DMS53 treated with DMSO at 0.1 percent for 48 hours (cell line): ENCODE measurements at regions not wholly inside any gene's neighbourhood (a gene's known extent, or its start where the extent isn't known, plus 50 kb on each side); places are given as distances from the start of the nearest gene placed in this dataset.
A peak's percentile ranks its signal among the peaks of the same experiment; 100 is the strongest.

Experiments used
- DNase-seq: peaks from one replicate; lab custom pipeline; 2025; ENCODE audit not compliant: unreplicated experiment; lab: John Stamatoyannopoulos, UW

DNA sequence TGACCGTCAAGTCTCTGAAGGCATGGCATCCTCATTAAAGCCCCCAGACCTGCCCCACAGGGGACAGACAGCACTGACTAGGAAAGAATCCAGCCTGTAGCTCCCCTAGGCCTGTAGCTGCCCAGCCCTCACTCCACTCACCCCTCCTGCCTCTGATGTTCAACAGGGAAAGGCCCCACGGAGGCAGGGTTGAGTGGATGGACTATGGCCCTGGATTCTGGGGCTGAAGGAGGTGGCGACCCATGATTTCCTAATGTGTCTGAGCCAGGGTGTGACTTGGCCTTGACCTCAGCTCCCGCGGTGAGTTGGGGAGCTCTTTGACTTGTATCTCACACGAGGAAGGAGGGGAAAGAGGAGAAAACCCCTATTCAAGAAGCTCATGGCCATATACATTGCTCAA, 238.5 kb upstream of the CSF3R start:
- no peak for DNase-seq

GRCh38 chr1:36717431-36717830, 234.7 kb upstream of the CSF3R start:
- DNase-seq = no peak

GRCh38 chr1:36715797-36716196, 233.1 kb upstream of the CSF3R start:
- DNase-seq = no peak

- no peak for DNase-seq
These were observed 231.6 kb upstream of the CSF3R start for GRCh38 chr1:36714301-36714700.

- DNase-seq = no peak
These were observed 228.8 kb upstream of the CSF3R start for GRCh38 chr1:36711480-36711879.

GRCh38 chr1:36710951-36711350, 228.2 kb upstream of the CSF3R start:
- no peak for DNase-seq

DNA sequence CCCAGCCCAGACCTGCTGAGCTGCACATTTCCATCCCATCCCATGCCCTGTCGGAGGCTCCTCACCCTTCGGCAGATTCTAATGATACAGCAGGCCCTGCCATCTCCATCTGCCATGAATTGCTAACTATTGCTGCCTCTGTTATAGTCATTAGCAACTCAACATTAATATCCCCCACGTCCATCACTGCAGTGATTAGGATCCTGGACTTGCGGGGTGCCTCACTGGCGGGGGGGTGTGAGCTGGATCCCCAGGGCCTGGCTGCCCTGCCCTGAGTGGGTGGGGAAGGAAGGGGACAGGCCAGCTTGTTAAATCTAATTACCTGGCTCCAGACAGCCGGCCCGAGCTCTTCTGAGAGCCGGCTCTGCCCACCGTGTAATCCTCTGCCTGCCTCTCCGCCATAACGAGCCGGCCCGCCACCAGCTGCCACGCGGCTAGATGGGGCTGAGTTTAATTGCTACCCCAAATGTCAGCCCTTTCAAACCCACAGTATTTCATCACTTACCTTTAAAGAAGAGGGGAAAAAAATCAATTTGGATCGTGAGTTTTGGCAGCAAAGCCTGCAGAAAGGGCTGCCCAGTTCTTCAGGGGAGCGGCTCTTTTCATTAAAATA, 227.3 kb upstream of the CSF3R start:
- no peak for DNase-seq

DNA sequence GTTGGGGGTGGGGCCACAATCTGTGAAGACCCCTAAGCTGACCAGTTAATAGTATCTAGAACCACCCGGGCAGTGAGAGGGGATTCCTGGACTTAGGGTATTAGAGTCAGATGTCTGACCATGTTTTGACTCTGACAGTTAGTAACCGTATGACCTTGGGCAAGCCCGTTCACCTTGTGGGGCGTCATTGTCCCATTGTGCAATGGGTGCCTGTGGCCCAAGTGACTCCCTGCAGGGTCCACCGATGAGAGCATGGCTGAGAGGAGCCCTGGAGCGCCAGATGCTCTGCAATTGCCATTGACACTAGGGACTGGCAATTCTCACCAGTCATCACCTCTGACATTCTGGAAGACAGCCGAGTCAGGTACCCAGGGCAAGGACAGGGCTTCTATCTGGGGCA, 225.9 kb upstream of the CSF3R start:
- DNase-seq = no peak

DNA sequence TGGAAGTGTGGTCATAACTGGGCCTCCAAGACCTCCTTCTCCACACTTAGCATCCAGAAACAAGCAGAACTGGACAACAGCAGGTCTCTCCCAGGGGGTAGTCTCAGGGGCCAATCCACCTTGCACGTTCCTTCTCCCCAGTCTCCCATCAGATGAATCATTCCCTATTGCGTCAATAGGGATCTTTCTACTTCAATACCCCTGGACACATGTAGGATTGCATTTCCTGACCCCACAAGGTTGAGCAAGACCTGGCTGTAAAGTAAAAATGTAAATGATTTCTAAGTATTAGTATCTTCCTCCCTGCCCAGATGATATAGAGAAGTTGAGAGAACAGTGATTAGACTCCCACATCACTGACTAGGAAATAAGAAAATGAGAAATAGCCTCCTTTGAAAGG, 224.5 kb upstream of the CSF3R start:
- DNase-seq = no peak

- no peak for DNase-seq
These were observed 223.7 kb upstream of the CSF3R start for GRCh38 chr1:36706416-36706815.

DNA sequence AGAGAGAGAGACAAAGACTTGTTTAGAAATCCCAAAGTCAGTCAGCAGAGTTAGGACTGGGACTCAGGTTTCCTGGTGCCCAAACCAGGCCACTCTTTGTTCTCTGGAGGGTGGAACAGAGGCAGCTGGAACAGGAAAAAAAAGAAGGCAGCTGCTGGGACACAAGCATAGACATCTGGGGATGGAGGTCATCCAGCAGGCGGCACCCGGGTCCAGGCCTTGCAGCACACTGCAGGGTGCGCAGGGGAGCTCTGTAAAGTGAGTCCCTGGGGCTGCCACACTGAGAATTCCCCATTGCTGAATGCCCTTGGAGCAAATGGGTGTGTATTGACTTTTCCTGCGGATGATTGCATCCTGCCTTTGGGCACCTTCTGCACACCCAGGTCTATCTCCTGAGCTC, 222.9 kb upstream of the CSF3R start:
- no peak for DNase-seq

DNA sequence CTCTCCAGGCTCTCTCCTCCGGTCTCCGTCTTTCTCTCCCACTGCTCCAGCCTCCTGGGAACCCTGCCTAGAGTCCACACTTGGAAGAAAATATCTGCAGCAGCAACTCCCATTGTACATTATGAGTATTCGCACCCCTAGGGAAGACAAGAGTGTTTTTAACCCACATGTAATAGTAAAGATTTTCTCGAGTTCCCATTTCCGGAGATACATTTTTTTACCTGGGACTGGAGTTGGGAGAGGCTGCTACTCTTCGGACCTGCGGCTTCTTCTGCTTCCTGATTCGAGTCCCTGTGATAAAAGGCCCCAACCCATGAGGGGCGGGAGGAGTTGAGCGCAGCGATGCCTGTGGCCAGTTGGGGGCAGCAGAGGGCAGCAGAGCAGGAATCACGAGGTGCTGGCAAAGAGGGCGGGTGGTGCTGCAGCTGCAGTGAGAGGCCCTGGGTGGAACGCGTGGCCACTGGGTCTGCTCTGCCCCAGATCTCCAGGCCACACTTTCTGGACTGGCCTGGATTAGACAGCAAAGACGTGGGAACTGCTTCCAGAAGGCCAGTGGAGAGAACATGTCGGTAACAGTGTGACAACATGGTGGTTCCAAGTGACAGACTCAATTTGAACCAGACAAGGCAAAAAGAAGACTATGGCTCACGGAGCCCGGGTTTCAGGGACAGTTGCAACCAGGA, 221.0 kb upstream of the CSF3R start:
- DNase-seq = peak; percentile 47

DNA sequence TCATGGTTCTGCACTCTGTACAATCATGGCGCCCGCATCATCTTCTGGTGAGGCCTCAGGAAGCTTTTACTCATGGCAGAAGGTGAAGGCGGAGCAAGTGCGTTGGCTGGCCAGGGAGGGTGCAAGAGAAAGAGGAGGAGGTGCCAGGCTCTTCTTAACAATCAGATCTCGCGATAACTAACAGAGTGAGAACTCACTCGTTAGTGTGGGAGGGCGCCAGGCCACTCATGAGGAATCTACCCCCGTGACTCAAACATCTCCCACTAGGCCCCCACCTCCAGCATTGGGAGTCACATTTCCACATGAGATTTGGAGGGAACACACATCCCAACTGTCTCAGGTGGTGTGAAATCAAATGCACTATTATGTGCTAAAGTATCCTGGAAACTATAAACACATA, 220.2 kb upstream of the CSF3R start:
- no peak for DNase-seq

DNA sequence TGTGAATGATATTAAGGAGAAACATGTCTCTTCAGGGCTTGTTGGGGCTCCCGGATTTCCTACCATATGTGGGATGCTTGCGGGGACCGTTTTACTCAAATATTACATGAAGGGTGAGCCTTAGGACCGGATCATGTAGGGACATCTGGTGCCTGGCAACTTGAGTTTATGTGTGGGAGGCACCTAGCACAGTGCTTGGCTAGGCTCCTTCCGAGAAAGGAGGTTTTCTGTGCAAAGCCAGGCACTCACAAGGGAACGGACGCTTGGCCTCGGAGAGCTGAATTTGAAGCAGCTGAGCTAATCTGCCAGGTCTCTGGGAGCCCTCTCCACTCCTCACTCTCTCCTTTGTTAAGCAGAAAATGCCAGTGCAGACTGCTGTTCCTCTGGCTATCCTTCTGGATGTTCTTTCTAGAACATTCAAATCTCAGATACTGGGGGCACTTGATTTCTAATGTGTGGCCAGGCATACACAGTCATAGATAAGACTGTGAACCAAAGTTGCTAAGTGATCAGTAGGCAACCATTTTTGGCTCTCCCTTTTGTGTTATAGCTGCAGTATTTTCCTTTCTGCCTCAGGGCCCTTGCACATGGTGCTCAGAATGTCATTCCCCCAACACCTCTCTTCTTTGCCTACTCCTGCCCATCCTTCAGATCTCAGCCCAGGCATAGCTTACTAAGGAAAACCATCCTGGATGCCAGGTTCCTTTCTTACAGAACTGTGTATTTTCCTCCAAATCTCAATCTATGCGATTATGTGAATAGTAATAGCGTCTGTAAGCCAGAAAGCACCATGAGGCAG, 216.6 kb upstream of the CSF3R start:
- DNase-seq = no peak

- no peak for DNase-seq
These were observed 215.3 kb upstream of the CSF3R start for GRCh38 chr1:36697836-36698605.

- no peak for DNase-seq
These were observed 213.7 kb upstream of the CSF3R start for GRCh38 chr1:36696261-36696940.

- DNase-seq = no peak
These were observed 210.9 kb upstream of the CSF3R start for GRCh38 chr1:36693603-36694002.

GRCh38 chr1:36693161-36693525, 210.4 kb upstream of the CSF3R start:
- DNase-seq = no peak

DNA sequence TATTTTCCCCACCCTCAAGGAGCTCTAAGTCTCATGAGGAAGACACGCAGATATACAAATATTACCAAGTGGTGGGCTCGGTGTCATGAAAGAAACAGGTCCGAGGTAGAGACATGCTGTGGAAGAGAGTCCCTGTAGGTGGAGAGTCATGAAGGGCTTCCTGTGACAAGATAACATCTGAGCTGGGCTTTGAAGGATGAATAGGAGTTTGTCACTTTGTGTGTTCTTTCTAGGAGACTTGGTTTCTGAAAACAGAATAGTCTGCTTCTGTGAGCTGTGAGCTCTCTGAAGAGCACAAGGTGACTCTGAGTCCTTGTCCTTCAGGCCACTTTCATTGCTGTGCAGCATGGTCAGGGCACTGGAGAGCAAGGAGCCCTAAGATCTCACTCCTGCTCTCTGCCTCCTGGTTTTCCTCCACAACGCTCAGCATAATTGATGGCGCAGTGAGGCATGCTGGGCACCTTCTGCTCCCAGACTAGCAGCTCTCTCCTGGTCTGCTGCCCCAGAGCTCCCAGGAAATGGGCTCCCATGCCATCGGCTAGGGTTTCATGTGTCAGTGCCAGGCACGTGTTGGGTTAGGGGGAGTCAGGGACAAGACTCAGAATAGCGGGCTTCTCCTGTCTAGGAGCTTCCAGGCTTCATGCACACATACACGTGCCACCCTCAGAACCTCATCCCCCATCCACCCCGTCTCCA, 209.9 kb upstream of the CSF3R start:
- no peak for DNase-seq

DNA sequence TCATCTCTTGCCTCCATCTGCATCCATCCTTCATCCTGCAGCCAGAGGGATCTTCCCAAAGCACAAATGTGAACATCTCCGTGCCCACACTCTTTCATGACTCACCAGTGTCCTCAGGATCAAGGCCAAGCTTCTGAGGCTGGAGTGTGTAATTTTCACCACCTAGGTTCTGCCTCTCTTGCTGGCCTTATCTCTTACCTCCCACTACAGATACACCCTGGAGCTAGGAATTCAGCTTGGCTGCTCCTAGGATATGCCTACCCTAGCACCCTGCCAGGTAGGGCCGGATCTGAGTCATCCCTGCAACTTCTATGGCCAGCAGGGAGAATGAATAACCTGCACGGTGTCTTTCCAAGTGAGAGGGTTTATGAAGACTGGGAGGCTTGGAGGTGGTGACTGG, 208.7 kb upstream of the CSF3R start:
- DNase-seq = no peak
